K562 (cell line): ENCODE measurements at regions not wholly inside any gene's neighbourhood (a gene's known extent, or its start where the extent isn't known, plus 50 kb on each side); places are given as distances from the start of the nearest gene placed in this dataset.

Source experiments
- ASH1L ChIP-seq: fragments of 450-650 bp; IDR thresholded peaks from 2 replicates; pipeline ENCODE4 v1.6.1; 2018; ENCODE audit warnings: borderline replicate concordance, mild to moderate bottlenecking, low read depth; ENCODE audit not compliant: partially characterized antibody
- ZBTB40 ChIP-seq, 2 experiments: fragments of 450-650 bp in 1 of 2; sonication (generic) in 1 of 2; formaldehyde crosslinking in 1 of 2; IDR thresholded peaks; 2 replicates each; pipeline versions ENCODE4 v1.7.1 to v1.9.0; 2016 to 2022; ENCODE audit warnings: inconsistent platforms in 1 of 2, mild to moderate bottlenecking in 1 of 2, missing genetic modification reagents in 1 of 2
- TF ChIP-seq, protein P1 (sequence below): fragments of 450-650 bp; IDR thresholded peaks from 2 replicates; pipeline ENCODE4 v1.7.0; 2016; ENCODE audit warnings: borderline replicate concordance

DNA sequence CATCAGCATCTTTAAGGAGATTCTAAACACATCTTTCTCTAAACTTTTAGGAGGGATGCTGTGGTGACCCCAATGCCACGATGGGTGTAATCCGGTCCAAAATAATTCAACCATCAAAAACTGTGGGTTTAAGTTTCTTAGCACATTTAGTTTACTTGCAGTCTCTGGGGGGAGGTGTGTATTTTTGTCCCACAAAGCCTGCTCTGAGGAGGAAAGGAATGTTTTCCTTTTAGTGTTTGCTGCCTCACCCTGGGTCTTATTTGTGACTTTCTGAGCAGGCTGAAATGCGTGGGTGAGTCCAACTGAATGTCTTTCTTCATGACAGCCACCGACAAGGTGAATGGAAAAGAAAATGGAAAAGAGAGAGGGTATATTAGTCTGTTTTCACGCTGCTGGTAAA is 1324.7 kb downstream of the AACS start (continued):
- TF ChIP-seq ZBTB40 (IDR thresholded peaks at IDR 0.05) (no peak), ZBTB40 (CRISPR knock-in tag; IDR thresholded peaks at IDR 0.05) (no peak), ASH1L (no peak)
- TF ChIP-seq, protein P1, sequence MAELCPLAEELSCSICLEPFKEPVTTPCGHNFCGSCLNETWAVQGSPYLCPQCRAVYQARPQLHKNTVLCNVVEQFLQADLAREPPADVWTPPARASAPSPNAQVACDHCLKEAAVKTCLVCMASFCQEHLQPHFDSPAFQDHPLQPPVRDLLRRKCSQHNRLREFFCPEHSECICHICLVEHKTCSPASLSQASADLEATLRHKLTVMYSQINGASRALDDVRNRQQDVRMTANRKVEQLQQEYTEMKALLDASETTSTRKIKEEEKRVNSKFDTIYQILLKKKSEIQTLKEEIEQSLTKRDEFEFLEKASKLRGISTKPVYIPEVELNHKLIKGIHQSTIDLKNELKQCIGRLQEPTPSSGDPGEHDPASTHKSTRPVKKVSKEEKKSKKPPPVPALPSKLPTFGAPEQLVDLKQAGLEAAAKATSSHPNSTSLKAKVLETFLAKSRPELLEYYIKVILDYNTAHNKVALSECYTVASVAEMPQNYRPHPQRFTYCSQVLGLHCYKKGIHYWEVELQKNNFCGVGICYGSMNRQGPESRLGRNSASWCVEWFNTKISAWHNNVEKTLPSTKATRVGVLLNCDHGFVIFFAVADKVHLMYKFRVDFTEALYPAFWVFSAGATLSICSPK, result no peak
